SJSA1 (cell line): ENCODE measurements at regions not wholly inside any gene's neighbourhood (a gene's known extent, or its start where the extent isn't known, plus 50 kb on each side); places are given as distances from the start of the nearest gene placed in this dataset.

Experiments
- DNase-seq, 2 experiments: peaks; one replicate each; pipeline ENCODE4 v3.0.0-alpha.2; 2015 to 2020; ENCODE audit warnings: low spot score in 2 of 2, low read depth in 1 of 2
- H3K27ac ChIP-seq: fragments of 250-450 bp; sonication (Bioruptor Pico); 2 replicates; pipeline ENCODE4 v1.5.1; 2020; ENCODE audit warnings: mild to moderate bottlenecking, moderate library complexity
- H3K27me3 ChIP-seq: fragments of 250-450 bp; sonication (Bioruptor Pico); replicated peaks from 2 replicates; pipeline ENCODE4 v1.5.1; 2020; ENCODE audit warnings: mild to moderate bottlenecking, moderate library complexity
- H3K36me3 ChIP-seq: fragments of 250-450 bp; sonication (Bioruptor Pico); 2 replicates; pipeline ENCODE4 v1.5.1; 2020; ENCODE audit warnings: mild to moderate bottlenecking
- H3K4me1 ChIP-seq: fragments of 250-450 bp; sonication (Bioruptor Pico); replicated peaks from 2 replicates; pipeline ENCODE4 v1.6.1; 2021; ENCODE audit warnings: mild to moderate bottlenecking
- H3K4me3 ChIP-seq: fragments of 250-450 bp; sonication (Bioruptor Pico); 2 replicates; pipeline ENCODE4 v1.5.1; 2020; ENCODE audit warnings: mild to moderate bottlenecking
- H3K9me3 ChIP-seq: fragments of 250-450 bp; sonication (Bioruptor Pico); replicated peaks from 2 replicates; pipeline ENCODE4 v1.5.1; 2020; ENCODE audit warnings: mild to moderate bottlenecking

GRCh38 chr4:63817196-63817865, 591.9 kb downstream of the TECRL start:
- Histone ChIP-seq H3K27me3 (no peaks in the 10 kb centered on the region), H3K9me3 (no peaks in the 10 kb centered on the region), H3K27ac (no peak overlapping the region), H3K4me3 (no peak overlapping the region), H3K36me3 (no peaks in the 10 kb centered on the region), H3K4me1 (no peaks in the 10 kb centered on the region)
- no peak for DNase-seq

- no peaks in the 10 kb centered on the region for H3K4me1 ChIP-seq
- no peak overlapping the region for H3K27ac ChIP-seq
- H3K36me3 ChIP-seq, result no peaks in the 10 kb centered on the region
- no peaks in the 10 kb centered on the region for H3K9me3 ChIP-seq
- DNase-seq, result no peak
- no peak overlapping the region for H3K4me3 ChIP-seq
- H3K27me3 ChIP-seq, result no peaks in the 10 kb centered on the region
Observed at GRCh38 chr4:63814171-63814964, 594.9 kb downstream of the TECRL start.

- H3K27me3 ChIP-seq, result no peaks in the 10 kb centered on the region
- H3K9me3 ChIP-seq, result no peaks in the 10 kb centered on the region
- H3K4me3 ChIP-seq, result no peak overlapping the region
- H3K36me3 ChIP-seq, result no peaks in the 10 kb centered on the region
- no peak overlapping the region for H3K27ac ChIP-seq
- no peak for DNase-seq
- H3K4me1 ChIP-seq, result no peaks in the 10 kb centered on the region
Observed at GRCh38 chr4:63799166-63799565, 610.1 kb downstream of the TECRL start.

GRCh38 chr4:63795301-63795700, 613.9 kb downstream of the TECRL start:
- no peaks in the 10 kb centered on the region for H3K4me1 ChIP-seq
- H3K36me3 ChIP-seq, result no peaks in the 10 kb centered on the region
- no peak overlapping the region for H3K27ac ChIP-seq
- no peaks in the 10 kb centered on the region for H3K27me3 ChIP-seq
- no peak overlapping the region for H3K4me3 ChIP-seq
- no peaks in the 10 kb centered on the region for H3K9me3 ChIP-seq
- no peak for DNase-seq

GRCh38 chr4:63790377-63790776, 618.9 kb downstream of the TECRL start:
- H3K9me3 ChIP-seq, result no peaks in the 10 kb centered on the region
- H3K36me3 ChIP-seq, result no peaks in the 10 kb centered on the region
- no peak for DNase-seq
- H3K27me3 ChIP-seq, result no peaks in the 10 kb centered on the region
- no peaks in the 10 kb centered on the region for H3K4me1 ChIP-seq
- no peak overlapping the region for H3K4me3 ChIP-seq
- H3K27ac ChIP-seq, result no peak overlapping the region

GRCh38 chr4:63788271-63788670, 621.0 kb downstream of the TECRL start:
- no peak for DNase-seq
- Histone ChIP-seq H3K36me3 (no peaks in the 10 kb centered on the region), H3K4me3 (no peak overlapping the region), H3K4me1 (no peaks in the 10 kb centered on the region), H3K9me3 (no peaks in the 10 kb centered on the region), H3K27me3 (no peaks in the 10 kb centered on the region), H3K27ac (no peak overlapping the region)

- Histone ChIP-seq H3K27ac (no peak overlapping the region), H3K36me3 (no peaks in the 10 kb centered on the region), H3K4me3 (no peak overlapping the region), H3K4me1 (no peaks in the 10 kb centered on the region), H3K27me3 (no peaks in the 10 kb centered on the region), H3K9me3 (no peaks in the 10 kb centered on the region)
- no peak for DNase-seq
Observed at GRCh38 chr4:63787326-63787725, 621.9 kb downstream of the TECRL start.

- H3K36me3 ChIP-seq, result no peaks in the 10 kb centered on the region
- DNase-seq, result no peak
Observed at GRCh38 chr4:63786171-63786570, 623.1 kb downstream of the TECRL start.

GRCh38 chr4:63784822-63785221, 624.4 kb downstream of the TECRL start:
- Histone ChIP-seq H3K27me3 (no peaks in the 10 kb centered on the region), H3K4me3 (no peak overlapping the region), H3K27ac (no peak overlapping the region), H3K4me1 (no peaks in the 10 kb centered on the region), H3K9me3 (no peaks in the 10 kb centered on the region), H3K36me3 (no peaks in the 10 kb centered on the region)
- DNase-seq, result no peak

More at GRCh38 chr4:63786171-63786570, 623.1 kb downstream of the TECRL start:
- Histone ChIP-seq H3K4me1 (no peaks in the 10 kb centered on the region), H3K9me3 (no peaks in the 10 kb centered on the region), H3K27ac (no peak overlapping the region), H3K27me3 (no peaks in the 10 kb centered on the region), H3K4me3 (no peak overlapping the region)

- no peaks in the 10 kb centered on the region for H3K27me3 ChIP-seq
- H3K36me3 ChIP-seq, result no peaks in the 10 kb centered on the region
- no peak for DNase-seq
- 0 out of 2 replicates have a peak, but pooled peaks cover 3% of the 10 kb centered on the region for H3K9me3 ChIP-seq
- no peak overlapping the region for H3K4me3 ChIP-seq
- H3K4me1 ChIP-seq, result no peaks in the 10 kb centered on the region
- H3K27ac ChIP-seq, result no peak overlapping the region
Observed at GRCh38 chr4:63777601-63778000, 631.6 kb downstream of the TECRL start.

GRCh38 chr4:63764400-63764799, 644.9 kb downstream of the TECRL start:
- Histone ChIP-seq H3K27ac (no peak overlapping the region), H3K4me1 (no peaks in the 10 kb centered on the region), H3K27me3 (no peaks in the 10 kb centered on the region), H3K36me3 (no peaks in the 10 kb centered on the region), H3K4me3 (no peak overlapping the region), H3K9me3 (no peaks in the 10 kb centered on the region)
- DNase-seq, result no peak

GRCh38 chr4:63757929-63758328, 651.3 kb downstream of the TECRL start:
- no peaks in the 10 kb centered on the region for H3K9me3 ChIP-seq
- H3K36me3 ChIP-seq, result no peaks in the 10 kb centered on the region
- no peaks in the 10 kb centered on the region for H3K4me1 ChIP-seq
- no peak overlapping the region for H3K27ac ChIP-seq
- no peak overlapping the region for H3K4me3 ChIP-seq
- no peak for DNase-seq
- no peaks in the 10 kb centered on the region for H3K27me3 ChIP-seq

- Histone ChIP-seq H3K27ac (no peak overlapping the region), H3K4me1 (no peaks in the 10 kb centered on the region), H3K36me3 (no peaks in the 10 kb centered on the region), H3K27me3 (no peaks in the 10 kb centered on the region), H3K9me3 (no peaks in the 10 kb centered on the region), H3K4me3 (no peak overlapping the region)
- no peak for DNase-seq
Observed at GRCh38 chr4:63742882-63743281, 666.4 kb downstream of the TECRL start.

GRCh38 chr4:63729519-63729918, 679.7 kb downstream of the TECRL start:
- Histone ChIP-seq H3K36me3 (no peaks in the 10 kb centered on the region), H3K9me3 (no peaks in the 10 kb centered on the region), H3K4me1 (no peaks in the 10 kb centered on the region), H3K27ac (no peak overlapping the region), H3K27me3 (no peaks in the 10 kb centered on the region), H3K4me3 (no peak overlapping the region)
- no peak for DNase-seq
